ENCODE measurements at regions not wholly inside any gene's neighbourhood (a gene's known extent, or its start where the extent isn't known, plus 50 kb on each side); places are given as distances from the start of the nearest gene placed in this dataset.
"Not testable (repeated sequence)": the region's sequence is repeated elsewhere in the genome, so short reads cannot be mapped to it uniquely, and the experiment has no call there.

DNA sequence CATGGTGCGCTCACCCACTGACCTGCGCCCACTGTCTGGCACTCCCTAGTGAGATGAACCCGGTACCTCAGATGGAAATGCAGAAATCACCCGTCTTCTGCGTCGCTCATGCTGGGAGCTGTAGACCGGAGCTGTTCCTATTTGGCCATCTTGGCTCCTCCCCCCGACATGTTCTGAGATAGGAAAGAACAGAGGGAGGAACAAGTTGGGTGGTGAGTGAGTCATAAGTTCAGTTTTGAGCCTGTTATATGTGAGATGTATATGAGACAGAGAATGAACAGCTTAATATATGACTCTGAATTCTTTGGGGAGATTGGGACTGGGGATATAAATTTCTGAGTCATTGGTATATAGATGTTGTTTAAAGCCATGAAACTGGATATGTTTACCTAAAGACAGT lies 596.7 kb downstream of the TSN start:
- not testable (repeated sequence) for H3K4me1 ChIP-seq (replicated peaks); DNase-seq (ENCODE audit: low read depth in 1 of 2, low spot score in 2 of 2); H3K4me3 ChIP-seq; H3K27ac ChIP-seq; H3K27me3 ChIP-seq (replicated peaks); H3K36me3 ChIP-seq; H3K9me3 ChIP-seq (replicated peaks)

DNA sequence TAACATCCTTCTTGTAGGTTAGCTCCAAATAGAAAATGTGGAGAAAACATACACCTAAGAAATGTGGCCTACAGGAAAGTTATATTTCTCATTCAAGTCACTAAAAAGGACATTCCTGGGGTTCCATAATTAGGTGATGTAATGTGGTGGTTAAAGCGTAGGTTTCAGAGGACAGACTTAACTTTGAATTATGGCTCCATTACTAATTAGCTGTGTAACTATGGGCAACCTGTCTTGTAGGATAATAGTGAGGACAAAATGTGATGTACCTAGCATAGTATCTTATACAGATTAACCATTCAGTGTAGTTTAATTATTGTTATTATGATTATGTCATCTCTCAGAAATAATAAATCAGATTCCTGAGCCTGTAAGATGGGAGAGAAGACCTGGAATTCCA lies 602.5 kb downstream of the TSN start:
- Histone ChIP-seq H3K4me1 (replicated peaks) (no peaks in the 10 kb centered on the region), H3K36me3 (no peaks in the 10 kb centered on the region), H3K9me3 (replicated peaks) (no peaks in the 10 kb centered on the region), H3K27me3 (replicated peaks) (no peaks in the 10 kb centered on the region), H3K27ac (no peak overlapping the region), H3K4me3 (no peak overlapping the region)
- DNase-seq (ENCODE audit: low read depth in 1 of 2, low spot score in 2 of 2): no peak

DNA sequence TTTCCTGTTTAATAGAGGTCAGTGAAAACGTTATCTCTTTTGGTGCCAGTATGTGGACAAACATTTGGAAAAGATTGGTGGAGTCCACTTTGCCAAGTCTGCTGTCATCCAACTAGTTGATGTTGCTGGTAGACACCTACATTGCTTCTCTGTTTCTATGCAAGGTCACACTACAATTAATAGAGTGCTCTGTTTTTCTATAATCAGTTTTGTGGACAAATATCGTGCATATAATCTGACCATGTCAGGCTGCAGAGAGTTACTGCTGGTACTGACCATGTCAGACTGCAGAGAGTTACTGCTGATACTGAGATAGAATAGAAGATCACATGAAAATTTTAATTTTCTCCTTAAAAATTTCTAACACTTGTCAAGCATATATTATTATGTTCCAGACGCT lies 603.3 kb downstream of the TSN start:
- no peaks in the 10 kb centered on the region for H3K9me3 ChIP-seq (replicated peaks)
- H3K27ac ChIP-seq: no peak overlapping the region
- H3K4me1 ChIP-seq (replicated peaks): no peaks in the 10 kb centered on the region
- no peak for DNase-seq (ENCODE audit: low read depth in 1 of 2, low spot score in 2 of 2)
- no peak overlapping the region for H3K4me3 ChIP-seq
- H3K27me3 ChIP-seq (replicated peaks): no peaks in the 10 kb centered on the region
- no peaks in the 10 kb centered on the region for H3K36me3 ChIP-seq

GRCh38 chr2:122363885-122364284 lies 608.4 kb downstream of the TSN start:
- no peaks in the 10 kb centered on the region for H3K4me1 ChIP-seq (replicated peaks)
- DNase-seq (ENCODE audit: low read depth in 1 of 2, low spot score in 2 of 2): no peak
- no peaks in the 10 kb centered on the region for H3K9me3 ChIP-seq (replicated peaks)
- no peak overlapping the region for H3K27ac ChIP-seq
- no peaks in the 10 kb centered on the region for H3K36me3 ChIP-seq
- H3K4me3 ChIP-seq: no peak overlapping the region
- no peaks in the 10 kb centered on the region for H3K27me3 ChIP-seq (replicated peaks)

GRCh38 chr2:122366427-122366826 lies 611.0 kb downstream of the TSN start:
- Histone ChIP-seq H3K27me3 (replicated peaks) (no peaks in the 10 kb centered on the region), H3K4me3 (no peak overlapping the region)
- no peak for DNase-seq (ENCODE audit: low read depth in 1 of 2, low spot score in 2 of 2)

DNA sequence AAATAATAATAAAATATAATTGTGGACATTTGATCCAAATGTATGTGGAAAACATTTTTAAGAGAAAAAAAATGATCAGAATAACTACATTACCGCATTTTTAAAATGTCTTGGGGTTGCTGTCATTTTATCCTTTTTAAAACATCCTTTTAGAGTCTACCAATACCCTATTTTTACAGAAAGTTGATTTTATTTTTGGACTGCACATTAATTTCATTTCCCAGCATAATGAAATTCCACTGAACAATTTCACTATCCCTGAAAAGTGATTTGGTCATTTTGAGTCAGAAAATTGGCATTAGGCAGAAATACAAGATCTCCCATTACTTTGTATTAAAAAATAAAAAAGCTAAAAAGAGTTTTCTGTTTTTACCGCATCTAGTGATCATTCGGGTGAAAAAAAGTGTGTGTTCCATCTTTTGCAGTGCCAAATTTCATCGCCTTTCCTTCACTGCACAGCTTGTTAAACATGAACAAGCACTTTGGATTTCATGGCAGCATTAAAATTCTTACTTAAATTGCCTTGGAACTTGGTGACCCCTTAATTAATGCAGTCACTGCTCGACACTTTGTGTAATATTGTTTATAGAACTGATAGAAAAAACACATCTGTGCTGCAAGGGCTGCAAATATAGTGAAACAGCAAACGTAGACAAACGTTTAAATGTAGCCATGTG lies 611.7 kb downstream of the TSN start:
- Histone ChIP-seq H3K27ac (no peak overlapping the region), H3K4me1 (replicated peaks) (no peaks in the 10 kb centered on the region), H3K9me3 (replicated peaks) (no peaks in the 10 kb centered on the region), H3K27me3 (replicated peaks) (no peaks in the 10 kb centered on the region), H3K4me3 (no peak overlapping the region), H3K36me3 (no peaks in the 10 kb centered on the region)
- no peak for DNase-seq (ENCODE audit: low read depth in 1 of 2, low spot score in 2 of 2)

More at GRCh38 chr2:122366427-122366826, 611.0 kb downstream of the TSN start:
- Histone ChIP-seq H3K4me1 (replicated peaks) (no peaks in the 10 kb centered on the region), H3K9me3 (replicated peaks) (no peaks in the 10 kb centered on the region), H3K36me3 (no peaks in the 10 kb centered on the region), H3K27ac (no peak overlapping the region)

DNA sequence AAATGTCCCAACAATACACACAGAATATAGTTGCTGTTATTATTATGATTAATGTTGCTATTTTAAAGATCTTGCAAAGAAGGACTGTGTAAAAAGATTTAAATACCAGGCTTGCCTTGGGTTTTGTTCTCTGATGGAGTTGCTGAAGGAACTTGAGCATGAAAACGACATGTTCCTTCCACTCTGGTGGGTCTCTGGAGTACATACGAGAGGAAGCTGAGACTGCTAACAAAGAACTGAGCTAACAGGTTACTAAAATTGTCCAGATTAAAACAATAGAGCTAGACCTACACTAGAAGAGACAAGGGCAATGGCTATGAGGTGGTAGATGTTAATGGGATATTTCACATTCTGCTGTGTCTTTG lies 612.2 kb downstream of the TSN start:
- Histone ChIP-seq H3K9me3 (replicated peaks) (no peaks in the 10 kb centered on the region), H3K4me1 (replicated peaks) (no peaks in the 10 kb centered on the region), H3K36me3 (no peaks in the 10 kb centered on the region), H3K4me3 (no peak overlapping the region), H3K27me3 (replicated peaks) (no peaks in the 10 kb centered on the region), H3K27ac (no peak overlapping the region)
- DNase-seq (ENCODE audit: low read depth in 1 of 2, low spot score in 2 of 2): no peak

DNA sequence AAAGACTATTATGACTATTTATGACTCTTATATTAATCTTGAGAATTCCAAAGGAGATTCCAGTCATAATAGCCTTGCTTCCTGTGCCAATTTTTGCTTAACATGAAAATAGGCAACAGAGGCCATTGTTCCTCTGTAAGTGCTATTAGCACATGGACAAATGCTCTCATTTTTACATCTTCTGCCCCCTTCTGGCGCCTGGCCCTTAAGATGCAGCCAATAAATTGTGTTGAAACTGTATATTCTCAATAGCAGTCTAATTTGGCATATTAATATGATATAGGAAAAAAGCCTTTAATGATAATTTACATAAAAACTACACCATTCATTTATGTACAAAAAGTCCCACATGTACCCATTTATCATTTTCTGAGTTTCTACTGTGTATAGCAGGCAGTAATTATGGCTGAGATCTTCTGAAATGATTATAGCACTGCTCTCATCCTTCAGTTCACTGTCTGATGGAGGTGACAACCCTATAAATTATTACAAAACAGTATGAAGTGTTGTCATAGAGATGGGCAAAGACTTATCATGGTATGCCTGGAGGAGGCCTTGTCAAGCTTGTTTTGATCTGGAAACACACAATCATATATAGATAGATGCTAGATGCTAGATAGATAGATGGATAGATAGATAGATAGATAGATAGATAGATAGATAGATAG lies 613.3 kb downstream of the TSN start:
- no peaks in the 10 kb centered on the region for H3K9me3 ChIP-seq (replicated peaks)
- H3K27me3 ChIP-seq (replicated peaks): no peaks in the 10 kb centered on the region
- DNase-seq (ENCODE audit: low read depth in 1 of 2, low spot score in 2 of 2): no peak
- H3K36me3 ChIP-seq: no peaks in the 10 kb centered on the region
- H3K4me3 ChIP-seq: no peak overlapping the region
- H3K4me1 ChIP-seq (replicated peaks): no peaks in the 10 kb centered on the region
- no peak overlapping the region for H3K27ac ChIP-seq

DNA sequence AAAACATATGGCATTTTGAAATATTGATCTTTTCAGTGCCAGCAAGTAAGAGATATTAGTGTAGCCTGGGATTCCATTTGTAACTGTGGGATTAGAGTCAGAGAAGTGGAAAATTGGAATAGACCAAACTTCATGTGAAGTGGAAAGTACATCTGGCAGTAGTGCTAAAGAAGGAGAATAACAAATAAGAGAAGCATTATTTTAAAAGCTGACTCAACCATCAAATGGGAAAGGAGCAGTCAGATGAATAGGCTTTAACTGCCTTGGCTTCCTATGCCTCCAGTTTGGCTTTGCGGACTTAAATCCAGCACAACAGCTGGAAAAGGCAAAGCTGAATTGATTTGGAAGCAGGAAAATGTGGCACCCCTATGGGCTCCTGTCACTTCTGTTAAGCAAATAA lies 623.1 kb downstream of the TSN start:
- no peak for DNase-seq (ENCODE audit: low read depth in 1 of 2, low spot score in 2 of 2)
- H3K9me3 ChIP-seq (replicated peaks): no peaks in the 10 kb centered on the region
- H3K4me3 ChIP-seq: no peak overlapping the region
- H3K27ac ChIP-seq: no peak overlapping the region
- H3K4me1 ChIP-seq (replicated peaks): no peaks in the 10 kb centered on the region
- no peaks in the 10 kb centered on the region for H3K27me3 ChIP-seq (replicated peaks)
- no peaks in the 10 kb centered on the region for H3K36me3 ChIP-seq

GRCh38 chr2:122384768-122385333 lies 629.4 kb downstream of the TSN start:
- Histone ChIP-seq H3K4me3 (no peak overlapping the region), H3K27ac (no peak overlapping the region), H3K4me1 (replicated peaks) (no peaks in the 10 kb centered on the region), H3K27me3 (replicated peaks) (no peaks in the 10 kb centered on the region), H3K36me3 (no peaks in the 10 kb centered on the region), H3K9me3 (replicated peaks) (no peaks in the 10 kb centered on the region)
- no peak for DNase-seq (ENCODE audit: low read depth in 1 of 2, low spot score in 2 of 2)

DNA sequence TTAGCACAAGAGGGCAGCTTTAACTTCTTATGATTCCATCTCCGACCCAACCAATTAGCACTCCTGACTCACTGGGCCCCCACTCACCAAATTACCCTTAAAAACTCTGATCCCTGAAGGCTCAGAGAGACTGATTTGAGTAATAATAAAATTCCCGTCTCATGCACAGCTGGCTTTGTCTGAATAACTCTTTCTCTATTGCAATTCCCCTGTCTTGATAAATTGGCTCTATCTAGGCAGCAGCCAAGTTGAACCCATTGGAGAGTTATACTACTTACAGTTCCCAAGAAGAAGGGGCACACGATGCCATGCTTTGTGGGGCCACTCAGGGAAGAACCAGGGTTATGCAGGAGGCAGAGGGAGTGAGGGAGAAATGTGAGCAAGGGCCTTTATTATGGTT lies 632.8 kb downstream of the TSN start:
- no peaks in the 10 kb centered on the region for H3K9me3 ChIP-seq (replicated peaks)
- no peaks in the 10 kb centered on the region for H3K4me1 ChIP-seq (replicated peaks)
- no peak overlapping the region for H3K4me3 ChIP-seq
- no peaks in the 10 kb centered on the region for H3K36me3 ChIP-seq
- no peaks in the 10 kb centered on the region for H3K27me3 ChIP-seq (replicated peaks)
- no peak overlapping the region for H3K27ac ChIP-seq
- no peak for DNase-seq (ENCODE audit: low read depth in 1 of 2, low spot score in 2 of 2)

DNA sequence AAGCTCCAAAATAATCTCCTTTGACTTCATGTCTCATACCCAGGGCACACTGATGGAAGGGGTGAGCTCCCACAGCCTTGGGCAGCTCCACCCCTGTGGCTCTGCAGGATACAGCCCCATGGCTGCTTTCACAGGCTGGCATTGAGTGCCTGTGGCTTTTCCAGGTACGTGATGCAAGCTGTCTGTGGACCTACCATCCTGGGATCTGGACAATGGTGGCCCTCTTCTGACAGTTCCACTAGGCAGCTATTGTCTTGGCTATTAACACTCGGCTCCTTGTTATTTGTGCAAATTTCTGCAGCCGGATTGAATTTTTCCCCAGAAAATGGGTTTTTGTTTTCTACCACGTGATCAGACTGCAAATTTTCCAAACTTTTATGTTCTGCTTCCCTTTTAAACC lies 634.2 kb downstream of the TSN start:
- no peak for DNase-seq (ENCODE audit: low read depth in 1 of 2, low spot score in 2 of 2)
- Histone ChIP-seq H3K4me1 (replicated peaks) (no peaks in the 10 kb centered on the region), H3K4me3 (no peak overlapping the region), H3K36me3 (no peaks in the 10 kb centered on the region), H3K27me3 (replicated peaks) (no peaks in the 10 kb centered on the region), H3K27ac (no peak overlapping the region), H3K9me3 (replicated peaks) (no peaks in the 10 kb centered on the region)

GRCh38 chr2:122390406-122390805 lies 635.0 kb downstream of the TSN start:
- no peaks in the 10 kb centered on the region for H3K36me3 ChIP-seq
- no peaks in the 10 kb centered on the region for H3K9me3 ChIP-seq (replicated peaks)
- H3K27ac ChIP-seq: no peak overlapping the region
- DNase-seq (ENCODE audit: low read depth in 1 of 2, low spot score in 2 of 2): no peak
- H3K4me1 ChIP-seq (replicated peaks): no peaks in the 10 kb centered on the region
- no peaks in the 10 kb centered on the region for H3K27me3 ChIP-seq (replicated peaks)
- H3K4me3 ChIP-seq: no peak overlapping the region

- H3K27me3 ChIP-seq (replicated peaks): no peaks in the 10 kb centered on the region
- H3K27ac ChIP-seq: no peak overlapping the region
- no peak overlapping the region for H3K4me3 ChIP-seq
- no peaks in the 10 kb centered on the region for H3K36me3 ChIP-seq
- H3K9me3 ChIP-seq (replicated peaks): no peaks in the 10 kb centered on the region
- no peaks in the 10 kb centered on the region for H3K4me1 ChIP-seq (replicated peaks)
- DNase-seq (ENCODE audit: low read depth in 1 of 2, low spot score in 2 of 2): no peak
Measured at GRCh38 chr2:122391726-122392125, 636.3 kb downstream of the TSN start.

All from SJSA1 (cell line).